Epithelial cell of prostate (primary cell): ENCODE measurements at regions not wholly inside any gene's neighbourhood (a gene's known extent, or its start where the extent isn't known, plus 50 kb on each side); places are given as distances from the start of the nearest gene placed in this dataset.
"Not testable (repeated sequence)": the region's sequence is repeated elsewhere in the genome, so short reads cannot be mapped to it uniquely, and the experiment has no call there.

Experiments
- DNase-seq: peaks from one replicate; pipeline ENCODE4 v3.0.0-alpha.2; 2011; ENCODE audit warnings: low read depth, low spot score
- H3K27ac ChIP-seq: fragments of 450-650 bp; 2 replicates; pipeline ENCODE4 v1.5.1; 2017; ENCODE audit warnings: mild to moderate bottlenecking

DNA sequence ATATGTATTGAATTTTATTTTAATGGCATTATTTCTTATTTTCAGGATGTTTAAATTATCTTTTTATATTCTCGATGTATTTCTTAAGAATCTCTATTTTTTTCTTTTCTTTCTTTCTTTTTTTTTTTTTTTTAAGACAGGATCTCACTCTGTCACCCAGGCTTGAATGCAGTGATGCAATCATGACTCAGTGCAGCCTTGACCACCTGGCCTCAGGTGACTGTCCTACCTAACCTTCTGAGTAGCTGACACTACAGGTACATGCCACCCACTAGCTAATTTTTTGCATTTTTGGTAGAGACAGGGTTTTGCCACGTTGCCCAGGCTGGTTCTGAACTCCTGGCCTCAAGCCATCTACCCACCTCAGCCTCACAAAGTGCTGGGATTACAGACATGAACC, 143.8 kb upstream of the LAMA2 start:
- H3K27ac ChIP-seq, result peak overlapping the region; percentile 31
- DNase-seq, result no peak

- H3K27ac ChIP-seq, result peak overlapping the region; percentile 31
- no peak for DNase-seq
Measured at GRCh38 chr6:128738112-128738511, 144.8 kb upstream of the LAMA2 start.

GRCh38 chr6:128736780-128737179, 146.2 kb upstream of the LAMA2 start:
- H3K27ac ChIP-seq, result no peak overlapping the region
- no peak for DNase-seq

DNA sequence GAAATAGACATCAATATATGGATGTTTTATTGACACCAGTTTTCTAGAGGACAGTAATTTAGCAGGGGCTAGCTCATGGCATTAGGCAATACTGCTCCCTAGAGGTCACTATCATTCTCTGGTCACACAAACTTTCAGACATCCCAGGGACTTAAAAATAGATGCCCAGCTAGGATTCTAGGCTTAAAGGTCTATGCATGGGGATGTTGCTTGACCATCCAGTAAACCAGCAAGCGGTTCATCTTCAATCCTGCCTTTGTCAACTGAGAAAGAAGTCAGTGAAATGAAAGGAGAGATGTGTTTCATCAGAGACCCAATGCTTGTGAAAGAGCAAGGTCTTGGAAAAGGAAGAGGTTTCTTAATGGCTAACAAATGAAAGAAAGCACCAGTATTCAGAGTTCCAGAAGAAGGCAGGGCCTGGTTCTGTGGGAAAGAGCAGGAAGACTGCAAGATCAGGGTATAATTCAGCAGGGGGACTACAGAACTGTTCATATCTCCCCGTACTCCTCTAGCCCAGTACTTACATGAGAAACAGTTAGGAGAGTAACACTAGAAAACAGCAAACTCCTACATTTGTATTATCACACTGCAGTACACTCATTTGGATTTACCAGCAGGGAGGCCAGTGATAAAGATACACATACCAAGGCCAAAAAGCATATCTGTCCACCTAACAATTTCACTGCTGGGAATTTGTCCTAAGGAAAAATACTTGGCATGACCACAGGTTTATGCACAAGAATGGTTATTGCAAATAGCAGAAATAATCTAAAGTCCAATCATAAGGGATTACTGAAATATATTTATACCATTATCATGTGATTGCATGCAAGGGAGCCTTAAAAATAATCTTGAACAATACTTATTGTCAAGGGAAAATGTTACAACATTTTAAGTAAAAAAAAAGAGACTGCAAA, 151.4 kb upstream of the LAMA2 start:
- H3K27ac ChIP-seq, result no peak overlapping the region
- peak; percentile 6 for DNase-seq

DNA sequence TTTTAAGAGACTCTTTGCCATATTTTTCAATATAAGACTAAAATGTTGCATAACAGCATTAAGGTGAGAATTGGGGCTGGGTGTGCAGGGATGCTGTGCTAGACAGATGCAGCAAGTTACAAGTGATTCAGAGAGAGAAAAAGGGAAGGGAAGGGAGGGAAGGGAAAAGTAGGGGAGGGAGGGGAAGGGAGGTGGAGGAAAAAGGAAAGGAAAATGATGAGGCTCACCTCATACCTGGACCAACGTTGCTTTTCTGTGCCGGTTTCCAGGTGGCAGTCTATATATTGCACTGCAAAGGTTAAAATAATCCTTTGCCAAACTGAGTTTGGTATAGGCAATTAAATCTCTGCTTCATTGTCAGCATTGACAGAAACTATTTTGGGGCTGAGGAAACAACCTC, 155.4 kb upstream of the LAMA2 start:
- no peak for DNase-seq
- H3K27ac ChIP-seq, result no peak overlapping the region

GRCh38 chr6:128725271-128726233, 157.4 kb upstream of the LAMA2 start:
- DNase-seq, result no peak
- H3K27ac ChIP-seq, result peak overlapping the region; percentile 16

GRCh38 chr6:128724738-128725137, 158.2 kb upstream of the LAMA2 start:
- DNase-seq, result no peak
- H3K27ac ChIP-seq, result peak overlapping the region; percentile 16

- no peak overlapping the region for H3K27ac ChIP-seq
- DNase-seq, result peak; percentile 33
Measured at GRCh38 chr6:128723667-128724066, 159.3 kb upstream of the LAMA2 start.

GRCh38 chr6:128720891-128721290, 162.0 kb upstream of the LAMA2 start:
- DNase-seq, result no peak
- H3K27ac ChIP-seq, result no peak overlapping the region

GRCh38 chr6:128719786-128720185, 163.2 kb upstream of the LAMA2 start:
- no peak for DNase-seq
- no peak overlapping the region for H3K27ac ChIP-seq

DNA sequence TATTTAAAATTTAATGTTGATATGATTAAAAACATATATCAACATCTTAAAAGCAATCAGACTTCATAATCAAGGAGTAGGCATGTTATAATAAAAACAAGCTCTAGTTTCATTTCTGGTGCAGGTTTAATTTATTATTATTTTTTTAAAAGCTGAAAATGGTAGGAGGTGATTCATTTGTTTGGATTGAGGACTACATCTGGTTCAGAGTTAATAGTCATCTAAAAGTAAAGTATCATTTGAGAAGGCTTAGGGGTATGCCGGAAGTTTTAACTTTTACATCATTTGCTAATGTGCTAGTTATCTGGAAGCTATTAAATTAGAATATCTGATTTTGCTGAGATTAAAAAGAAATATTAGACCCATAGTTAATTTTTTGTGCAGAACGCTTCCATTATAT, 169.5 kb upstream of the LAMA2 start:
- no peak for DNase-seq
- no peak overlapping the region for H3K27ac ChIP-seq

- no peak for DNase-seq
- no peak overlapping the region for H3K27ac ChIP-seq
Measured at GRCh38 chr6:128712898-128713297, 170.0 kb upstream of the LAMA2 start.

DNA sequence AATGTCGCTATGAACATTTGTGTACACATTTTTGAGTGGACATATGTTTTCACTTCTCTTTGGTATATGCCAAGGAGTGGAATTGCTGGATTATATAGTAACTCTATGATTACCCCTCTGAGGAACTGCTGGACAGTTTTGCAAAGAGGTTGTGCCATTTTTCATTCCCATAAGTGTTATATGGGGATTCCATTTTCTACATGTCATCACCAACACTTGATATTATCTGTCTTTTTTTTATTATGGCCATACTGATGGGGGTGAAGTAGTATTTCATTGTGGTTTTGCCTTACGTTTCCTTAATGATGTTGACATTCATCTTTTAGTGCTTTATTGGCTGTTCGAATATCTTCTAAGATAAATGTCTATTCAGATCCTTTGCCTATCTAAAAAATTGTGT, 171.8 kb upstream of the LAMA2 start:
- no peak for DNase-seq
- no peak overlapping the region for H3K27ac ChIP-seq

DNA sequence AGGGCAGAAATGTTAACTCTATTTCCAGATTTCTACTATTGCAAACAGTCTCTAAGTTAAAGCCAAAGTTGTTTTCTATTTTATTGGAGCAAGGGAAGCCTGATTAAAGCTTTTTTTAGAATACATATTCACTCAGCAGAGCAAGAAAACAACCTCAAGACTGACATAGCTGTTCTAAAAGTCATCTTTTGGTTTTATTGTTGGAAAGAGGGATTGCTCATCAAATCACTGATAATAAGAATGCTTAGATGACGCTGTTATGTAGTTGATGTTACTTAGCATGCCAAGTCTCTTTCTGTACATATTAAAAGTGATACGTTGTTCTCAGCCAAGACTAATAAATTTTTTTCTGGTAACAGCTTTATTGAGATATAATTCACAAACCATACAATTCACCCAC, 172.6 kb upstream of the LAMA2 start:
- DNase-seq, result peak; percentile 5
- H3K27ac ChIP-seq, result no peak overlapping the region

- no peak overlapping the region for H3K27ac ChIP-seq
Measured at GRCh38 chr6:128704601-128705000, 178.3 kb upstream of the LAMA2 start.

DNA sequence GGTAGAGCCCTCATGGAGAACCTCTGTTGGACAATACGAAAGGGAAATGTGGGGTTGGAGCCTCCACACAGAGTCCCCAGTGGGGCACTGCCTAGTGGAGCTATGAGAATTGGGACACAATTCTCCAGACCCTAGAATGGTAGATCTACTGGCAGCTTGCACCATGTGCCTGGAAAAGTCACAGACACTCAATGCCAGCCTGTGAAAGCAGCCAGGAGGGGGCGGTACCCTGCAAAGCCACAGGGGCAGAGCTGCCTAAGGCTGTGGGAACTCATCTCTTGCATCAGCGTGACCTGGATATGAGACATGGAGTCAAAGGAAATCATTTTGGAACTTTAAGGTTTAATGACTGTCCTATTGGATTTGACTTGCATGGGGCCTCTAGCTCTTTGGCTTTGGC, 179.1 kb upstream of the LAMA2 start:
- not testable (repeated sequence) for DNase-seq, H3K27ac ChIP-seq

More at GRCh38 chr6:128704601-128705000, 178.3 kb upstream of the LAMA2 start:
- no peak for DNase-seq

- DNase-seq, result peak; percentile 8
- H3K27ac ChIP-seq, result no peak overlapping the region
Measured at GRCh38 chr6:128696691-128697689, 176.6 kb upstream of the PTPRK start.

DNA sequence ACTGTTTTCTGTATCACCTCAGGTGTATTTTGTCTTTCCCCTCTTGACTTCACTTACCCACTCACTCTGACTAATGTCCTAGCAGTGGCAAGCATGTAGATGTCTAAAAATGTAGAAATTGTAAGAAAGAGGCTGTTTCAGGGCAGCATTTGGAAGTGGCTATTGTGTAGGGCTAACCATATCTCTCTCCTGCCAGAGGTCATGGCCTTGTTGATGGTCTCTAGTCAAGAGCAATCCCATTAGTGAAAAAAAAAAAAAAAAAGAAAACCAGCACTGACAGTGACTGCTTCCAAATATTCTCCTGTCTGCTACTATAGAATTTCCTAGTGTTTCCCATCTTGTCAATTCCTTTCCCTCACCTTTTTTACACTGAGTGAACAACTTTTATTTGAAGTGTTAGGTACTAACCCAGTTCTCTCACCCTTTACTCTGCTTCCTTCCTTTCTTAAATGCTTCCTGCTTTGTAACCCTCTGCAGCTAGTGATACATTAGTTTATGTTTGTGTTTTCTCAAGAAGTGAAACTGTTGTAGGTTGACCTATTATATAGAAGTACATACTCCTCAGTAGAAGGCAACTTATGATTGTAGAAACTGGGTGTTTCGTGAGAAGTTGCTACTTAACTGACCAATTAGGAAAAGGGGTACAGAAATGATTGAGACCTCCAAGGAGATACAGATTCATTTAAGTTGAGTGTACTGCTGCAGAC, 174.1 kb upstream of the PTPRK start:
- H3K27ac ChIP-seq, result no peak overlapping the region
- no peak for DNase-seq

GRCh38 chr6:128690063-128690462, 169.7 kb upstream of the PTPRK start:
- H3K27ac ChIP-seq, result no peak overlapping the region
- DNase-seq, result no peak
